Stimulated activated CD4-positive, alpha-beta T cell treated with anti-CD3 and anti-CD28 coated beads, Interleukin-1b, Interleukin-23, amount 100 ng/mL, for 48 hours (primary cell): ENCODE measurements at regions not wholly inside any gene's neighbourhood (a gene's known extent, or its start where the extent isn't known, plus 50 kb on each side); places are given as distances from the start of the nearest gene placed in this dataset.

Source experiments
- DNase-seq: peaks from one replicate; pipeline ENCODE4 v3.0.0-alpha.2; 2020

DNA sequence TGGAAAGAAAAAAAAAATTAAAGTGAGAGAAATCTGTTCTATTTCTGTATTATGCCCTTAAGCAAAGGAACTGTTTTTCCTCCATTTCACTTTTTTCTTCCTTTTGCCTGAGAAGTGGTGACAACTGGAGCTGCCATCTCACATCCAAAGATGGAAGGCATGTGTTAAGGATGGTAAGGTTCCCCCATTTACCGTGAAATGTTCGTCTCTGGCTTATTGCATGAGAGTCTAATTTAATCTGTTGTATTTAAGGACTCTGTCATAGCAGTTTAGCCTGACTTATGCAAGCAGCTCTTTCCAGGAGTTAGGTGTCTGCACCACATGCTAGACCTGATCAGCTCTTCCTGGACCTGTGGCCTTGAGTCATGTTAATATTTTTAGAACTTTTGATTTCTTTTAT, 389.5 kb upstream of the MAP3K7 start:
- no peak for DNase-seq

DNA sequence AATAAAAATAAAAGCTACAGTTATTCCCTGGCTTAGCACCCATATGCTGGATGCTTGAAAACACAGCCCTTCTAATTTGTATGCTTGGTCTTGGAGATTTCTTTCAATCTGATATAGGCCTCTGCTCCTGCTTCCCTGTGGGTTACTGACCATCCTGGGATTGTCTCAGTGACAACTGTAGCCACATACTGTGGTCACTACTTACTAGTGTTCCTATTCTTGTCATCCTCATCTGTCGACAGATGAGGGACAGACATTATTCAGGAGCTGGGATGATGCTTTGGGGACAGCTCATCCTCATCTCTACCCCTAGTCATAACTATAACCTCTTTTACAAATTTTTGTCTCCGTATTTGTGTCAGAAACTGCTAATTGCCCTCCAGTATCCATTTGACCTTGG, 388.9 kb upstream of the MAP3K7 start:
- DNase-seq = no peak

DNA sequence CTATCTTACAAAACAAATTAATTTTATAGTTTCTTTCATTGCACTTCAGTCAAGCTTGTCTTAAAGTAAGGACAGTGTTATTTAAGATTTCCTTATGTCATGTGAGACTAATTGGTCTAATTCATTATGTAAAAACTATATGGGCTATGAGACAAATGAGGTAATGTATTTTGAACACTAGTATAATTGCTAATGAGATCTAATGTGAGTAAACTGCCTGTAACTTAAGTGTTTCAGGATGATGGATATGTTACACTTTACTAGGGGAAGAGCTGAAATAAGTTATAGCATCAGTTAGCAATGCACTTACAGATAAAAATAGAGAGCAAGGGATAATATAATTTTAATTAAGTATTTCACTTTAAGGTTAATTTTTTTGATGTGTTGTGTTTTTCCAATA, 386.3 kb upstream of the MAP3K7 start:
- DNase-seq = no peak

DNA sequence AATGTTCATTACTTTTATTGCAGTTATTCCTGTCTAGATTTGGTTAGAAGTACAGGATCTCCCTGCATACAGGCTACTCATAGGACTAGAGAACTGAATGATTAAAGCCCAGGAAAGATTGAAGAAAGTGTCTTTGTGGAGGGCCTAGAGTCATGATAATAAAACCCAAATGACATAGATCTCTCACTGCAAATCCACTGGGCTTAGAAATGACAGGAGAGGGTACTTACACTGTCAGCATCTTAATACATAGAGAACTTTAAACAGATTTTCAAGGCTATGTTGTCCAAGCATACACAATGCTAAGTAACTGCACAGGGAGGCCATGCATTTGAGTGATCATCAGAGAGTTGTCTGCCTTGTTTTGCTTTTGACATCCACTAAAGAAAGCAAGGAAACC, 383.8 kb upstream of the MAP3K7 start:
- DNase-seq = no peak

DNA sequence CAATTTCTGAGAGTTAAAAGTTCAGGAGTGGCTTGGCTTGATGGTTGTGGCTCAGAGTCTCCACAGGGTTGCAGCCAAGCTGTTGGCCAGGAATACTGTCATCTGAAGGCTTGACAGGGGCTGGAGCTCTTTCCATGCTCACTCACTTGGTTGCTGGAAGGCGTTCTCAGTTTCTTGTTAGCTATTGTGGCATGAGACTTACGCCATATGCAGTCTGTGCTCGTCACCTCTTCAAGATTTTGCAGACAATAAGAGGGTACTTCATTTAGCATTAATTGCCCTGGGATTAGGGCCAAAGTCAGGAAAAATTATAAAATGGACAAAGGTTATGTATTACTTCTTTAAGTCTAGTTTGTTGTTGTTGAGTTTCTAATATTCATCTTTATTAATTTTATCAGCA, 380.6 kb upstream of the MAP3K7 start:
- DNase-seq = no peak

DNA sequence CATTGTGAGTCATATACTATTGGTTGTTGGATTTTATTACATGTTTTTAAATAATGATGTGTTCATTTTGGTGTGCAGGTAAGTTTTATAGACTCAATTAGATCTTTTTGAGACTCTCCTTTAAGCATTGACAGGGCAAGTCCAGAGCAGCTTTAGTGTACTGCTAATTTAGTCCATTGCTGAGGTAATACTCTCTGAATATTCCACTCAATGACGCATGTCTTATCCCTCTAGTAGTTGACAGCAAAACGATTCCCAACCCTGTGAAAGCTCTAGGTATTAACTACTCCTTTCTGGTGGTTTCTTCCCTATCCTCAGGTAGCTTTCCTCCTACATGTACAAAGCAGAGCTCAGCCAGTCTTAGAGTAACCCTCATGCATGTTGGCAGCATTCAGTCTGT, 373.5 kb upstream of the MAP3K7 start:
- DNase-seq = no peak

DNA sequence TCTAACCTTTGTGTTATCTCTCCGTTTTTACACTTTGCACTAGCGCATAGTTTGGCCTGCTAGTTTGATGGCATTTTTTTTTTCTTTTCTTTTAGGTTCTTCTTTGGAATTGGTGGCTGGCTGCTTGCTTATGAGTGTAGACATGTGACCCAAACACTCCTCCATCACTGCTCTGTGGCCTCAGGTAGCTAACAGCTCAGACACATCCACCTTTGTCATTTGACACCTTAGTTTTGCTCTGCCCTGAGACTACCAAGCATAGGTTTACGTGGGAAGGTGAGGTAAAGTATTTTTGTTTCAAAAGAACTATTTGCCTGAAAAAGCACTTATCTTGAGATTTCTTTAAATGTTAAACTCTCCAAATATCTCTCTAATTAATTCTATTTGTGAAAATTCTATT, 368.4 kb upstream of the MAP3K7 start:
- DNase-seq = no peak

DNA sequence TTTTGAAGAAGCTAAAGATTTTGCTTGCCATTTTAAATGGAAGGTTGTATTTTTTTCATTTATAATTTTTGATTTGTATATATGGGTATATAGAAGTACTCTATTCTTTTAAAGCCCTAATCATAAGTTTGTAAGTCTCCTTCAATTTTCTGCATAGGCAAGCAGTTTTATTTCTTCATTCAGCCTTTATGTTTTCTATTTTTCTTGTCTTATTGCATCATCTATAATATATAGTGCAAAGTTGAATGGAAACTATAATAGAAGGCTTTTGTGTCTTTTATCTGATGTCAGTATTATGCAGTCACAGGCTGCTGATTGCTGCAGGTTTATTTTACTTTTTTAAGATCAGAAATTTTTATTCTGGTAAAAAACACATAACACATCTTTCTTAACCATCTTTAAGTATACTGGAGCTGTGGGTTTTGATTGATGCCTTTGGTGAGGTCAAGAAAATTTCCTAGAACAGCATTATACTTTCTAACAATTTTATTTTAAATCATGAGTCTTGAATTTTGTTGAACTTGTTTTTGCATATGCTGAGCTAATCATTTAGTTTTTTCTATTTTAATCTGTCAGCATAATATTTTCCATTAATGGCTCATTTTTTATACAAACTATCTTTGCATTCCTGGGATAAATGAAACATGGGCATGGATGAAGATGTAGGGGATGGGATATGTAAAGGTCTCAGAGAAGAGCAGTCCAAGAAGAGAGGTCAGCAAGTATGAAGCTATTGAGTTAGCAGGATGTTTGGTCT, 366.7 kb upstream of the MAP3K7 start:
- DNase-seq = no peak

DNA sequence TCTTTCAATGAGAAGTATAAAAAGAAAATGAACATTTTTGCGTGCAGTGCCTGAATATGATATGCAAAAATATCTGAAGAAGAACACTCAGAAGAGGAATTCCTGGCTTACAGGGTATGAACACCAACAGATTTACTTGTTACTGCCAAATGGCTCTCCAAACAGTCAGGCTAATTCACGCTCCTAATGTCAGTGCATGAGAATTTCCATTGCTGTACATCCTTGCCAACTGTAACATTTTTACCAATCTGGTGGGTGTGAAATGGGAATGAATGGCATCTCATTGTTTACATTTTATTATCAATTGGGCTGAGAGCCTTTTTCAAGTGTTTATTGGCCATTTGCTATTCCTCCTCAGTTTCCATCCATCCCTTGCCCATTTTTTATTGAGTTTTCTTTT, 365.3 kb upstream of the MAP3K7 start:
- DNase-seq = no peak

DNA sequence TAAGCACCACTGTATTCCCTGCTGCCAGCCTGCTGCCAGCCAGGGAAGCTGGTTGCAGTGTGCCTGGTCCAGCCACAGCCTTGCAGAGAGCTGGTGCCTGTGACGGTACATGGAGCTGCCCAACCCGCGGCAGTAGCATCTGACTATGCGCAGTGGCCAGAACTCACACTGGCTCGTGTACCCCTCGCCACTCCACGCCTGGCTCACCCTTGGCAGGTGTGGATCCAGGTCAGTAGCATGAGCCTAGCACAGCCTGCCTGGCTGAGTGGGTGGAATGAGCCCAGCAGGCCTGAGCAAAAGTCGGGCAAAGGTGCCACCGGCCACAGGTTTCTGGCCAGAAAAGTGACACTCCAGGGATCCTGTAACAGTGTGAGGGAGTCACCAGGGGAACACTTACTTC, 361.7 kb upstream of the MAP3K7 start:
- no peak for DNase-seq

DNA sequence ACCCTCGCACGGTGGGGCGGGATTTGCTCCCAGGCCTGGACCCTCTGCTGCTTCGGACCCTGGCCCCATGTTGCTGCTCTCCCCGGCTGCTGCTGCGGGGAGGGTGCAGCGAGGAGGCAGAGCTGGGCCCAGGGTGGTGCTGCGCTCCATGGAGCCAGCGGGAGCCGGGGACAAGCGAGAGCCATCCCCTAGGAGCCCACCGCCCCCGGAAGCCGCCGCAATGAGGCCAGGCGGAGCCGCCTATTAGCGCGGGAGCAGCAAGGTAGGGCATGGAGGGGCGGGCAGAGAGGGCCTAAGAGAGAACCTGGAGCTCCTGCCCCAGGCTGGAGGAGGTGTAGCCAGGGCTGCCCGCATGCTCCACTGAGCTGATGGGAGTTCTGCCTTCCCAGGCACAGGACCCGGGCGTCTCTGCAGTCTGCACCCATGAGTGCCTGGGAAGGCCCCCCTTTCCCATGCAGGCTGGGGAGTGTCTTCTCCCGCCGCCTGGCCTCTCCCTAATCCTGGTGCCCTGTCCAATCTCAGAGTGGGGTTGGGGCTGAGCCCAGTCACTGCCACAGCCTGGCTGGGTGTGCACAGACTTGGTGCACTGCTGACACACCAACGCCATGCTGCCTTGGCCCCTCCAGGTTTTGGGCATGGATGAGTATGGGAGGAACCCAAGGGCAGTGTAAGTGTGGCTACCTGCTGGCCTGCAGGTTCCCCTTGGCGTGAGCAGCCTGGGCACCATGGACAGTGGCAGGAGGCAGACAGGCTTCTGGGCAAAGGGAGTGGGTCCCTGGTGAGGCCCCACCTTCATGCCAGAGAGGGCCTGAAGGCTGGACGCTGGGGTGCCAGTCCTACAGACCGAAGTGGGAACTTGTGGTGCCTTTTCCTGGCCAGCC, 360.6 kb upstream of the MAP3K7 start:
- DNase-seq = no peak

DNA sequence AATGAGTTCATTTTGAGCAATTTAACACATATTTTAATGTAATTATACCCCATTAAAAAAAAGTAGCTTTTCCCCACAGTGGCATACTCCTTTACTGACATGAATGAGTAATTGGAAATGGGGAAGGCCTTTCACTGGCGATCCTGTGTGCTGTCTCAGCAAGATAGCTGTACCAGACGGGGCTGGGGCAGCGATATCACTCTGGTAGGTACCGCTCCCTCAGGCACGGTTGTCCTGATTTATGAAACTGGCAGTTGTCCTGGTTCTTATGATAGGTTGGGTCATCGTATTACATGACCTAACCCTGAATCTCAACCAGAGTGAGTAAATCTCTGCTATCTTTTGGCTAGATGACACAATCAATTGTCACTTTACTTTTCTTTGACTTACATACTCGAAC, 355.0 kb upstream of the MAP3K7 start:
- DNase-seq = no peak

DNA sequence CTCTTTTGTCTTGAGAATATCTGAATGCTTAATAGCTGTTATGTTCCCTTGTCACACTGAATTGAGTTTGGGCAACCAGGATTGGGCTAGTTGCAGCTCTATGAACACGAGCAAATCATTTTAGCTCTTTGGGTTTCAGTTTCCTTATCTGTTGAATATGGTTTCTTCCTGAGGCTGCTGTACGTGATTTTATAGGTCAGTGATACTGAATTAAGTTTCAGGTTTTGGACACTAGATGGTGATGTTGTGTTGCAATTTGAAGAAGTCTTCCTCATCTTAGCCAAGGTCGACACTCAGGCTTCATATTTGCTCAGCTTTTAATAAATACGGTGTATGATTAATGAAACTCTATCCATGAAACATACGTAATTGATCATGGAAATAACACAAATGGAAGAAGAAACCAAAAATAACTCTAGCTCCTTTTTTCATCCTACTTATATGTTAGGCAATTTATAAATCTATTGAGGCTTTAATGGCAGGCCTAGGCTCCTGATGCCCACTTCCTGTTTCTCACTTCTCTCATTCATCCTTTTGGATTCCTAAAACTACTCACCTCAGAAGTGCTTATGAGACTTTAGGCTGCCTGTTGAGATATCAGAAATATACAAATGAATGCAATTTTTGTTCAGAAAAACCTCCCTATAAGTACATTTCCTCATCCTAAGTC, 354.1 kb upstream of the MAP3K7 start:
- no peak for DNase-seq

DNA sequence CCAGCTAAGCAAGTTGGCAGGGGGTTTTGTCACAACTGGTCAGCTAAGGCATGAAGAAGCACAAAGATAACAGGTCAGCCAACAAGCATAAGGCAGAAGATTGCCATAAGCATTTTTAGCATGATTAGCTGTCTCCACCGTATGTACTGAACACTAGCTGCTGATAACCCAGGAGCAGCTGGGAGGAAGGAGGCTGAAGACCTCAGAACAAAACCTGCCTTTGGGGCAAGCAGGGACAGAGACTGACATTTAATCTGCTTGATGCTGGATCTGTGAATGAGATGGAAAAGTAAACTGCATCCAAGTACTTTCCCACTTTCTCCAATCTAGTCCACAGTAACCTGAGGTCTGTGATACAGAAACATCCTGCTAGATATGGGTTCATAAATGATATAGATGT, 353.0 kb upstream of the MAP3K7 start:
- DNase-seq = no peak

DNA sequence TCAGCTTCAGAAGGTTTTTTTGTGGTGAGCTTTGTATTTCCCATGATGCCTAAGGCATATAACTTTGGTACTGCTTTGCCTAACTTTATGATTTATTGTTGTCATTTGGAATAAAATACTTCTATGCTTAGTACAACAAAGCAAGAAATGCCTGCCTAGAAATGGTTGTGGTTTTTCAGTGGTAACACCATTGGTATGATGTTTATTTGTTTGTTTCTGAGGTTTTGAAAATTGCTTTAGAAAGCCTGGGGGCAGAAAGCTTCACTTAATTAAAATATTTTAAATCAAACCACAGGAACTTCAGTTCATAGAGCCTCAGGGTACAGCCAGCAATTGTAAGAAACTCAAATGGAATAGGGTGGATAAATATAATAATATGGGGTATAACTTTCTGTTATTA, 351.2 kb upstream of the MAP3K7 start:
- no peak for DNase-seq

DNA sequence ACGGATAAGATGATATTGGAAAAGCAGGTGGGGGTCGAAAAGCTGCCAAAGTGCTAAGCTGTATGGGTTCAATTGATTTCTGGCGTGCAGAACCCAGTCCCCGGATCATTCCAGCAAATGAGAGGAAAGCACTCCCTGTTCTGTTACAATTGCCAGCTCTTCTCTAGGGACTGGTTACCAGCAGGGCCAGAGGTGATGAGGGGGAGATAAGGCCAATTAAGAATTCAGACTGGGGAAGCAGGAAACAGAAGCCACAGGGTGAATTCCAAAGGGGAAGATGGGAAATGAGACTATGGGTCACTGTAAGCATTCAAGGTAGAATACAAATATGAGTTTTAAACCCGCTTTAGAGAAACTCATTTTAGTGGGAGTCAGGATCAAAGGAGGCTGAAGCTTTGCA, 349.4 kb upstream of the MAP3K7 start:
- DNase-seq = no peak

DNA sequence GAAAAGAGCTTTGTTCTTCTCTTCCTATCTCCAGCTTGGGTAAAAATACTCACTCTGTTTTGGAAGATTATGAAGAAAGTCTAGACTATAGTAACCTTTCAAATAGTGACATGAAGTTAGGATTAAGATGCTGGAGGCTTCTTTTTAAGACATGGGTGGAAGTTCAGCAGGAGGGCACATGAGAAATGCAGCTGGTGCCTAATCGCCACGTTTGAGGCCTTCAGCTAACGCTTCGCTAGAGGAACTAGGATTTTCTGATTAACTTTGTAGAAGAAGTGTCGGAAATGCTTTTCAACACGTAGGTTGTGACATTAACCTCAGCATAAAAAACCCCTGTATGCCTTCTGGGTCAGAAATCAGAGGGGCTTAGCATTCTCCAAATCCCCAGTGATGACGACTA, 348.1 kb upstream of the MAP3K7 start:
- DNase-seq = no peak

DNA sequence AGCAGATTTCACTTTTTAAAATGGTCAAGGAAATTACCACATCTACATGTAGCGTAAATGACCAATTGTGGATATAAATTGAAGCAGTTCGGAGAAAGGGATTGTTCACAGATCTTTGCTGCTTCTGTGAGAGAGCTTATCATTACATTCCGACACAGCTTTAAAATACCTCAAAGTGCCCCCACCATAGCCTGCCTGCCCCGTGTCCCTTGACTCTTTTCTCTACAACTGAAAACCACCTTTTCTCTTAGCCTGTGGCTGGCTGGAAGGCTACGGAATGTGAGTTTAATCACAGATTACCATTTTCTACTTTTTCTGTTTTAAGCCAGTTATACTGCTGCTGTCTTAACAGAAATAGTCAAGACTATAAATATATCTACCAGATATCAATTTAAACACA, 347.2 kb upstream of the MAP3K7 start:
- no peak for DNase-seq

DNA sequence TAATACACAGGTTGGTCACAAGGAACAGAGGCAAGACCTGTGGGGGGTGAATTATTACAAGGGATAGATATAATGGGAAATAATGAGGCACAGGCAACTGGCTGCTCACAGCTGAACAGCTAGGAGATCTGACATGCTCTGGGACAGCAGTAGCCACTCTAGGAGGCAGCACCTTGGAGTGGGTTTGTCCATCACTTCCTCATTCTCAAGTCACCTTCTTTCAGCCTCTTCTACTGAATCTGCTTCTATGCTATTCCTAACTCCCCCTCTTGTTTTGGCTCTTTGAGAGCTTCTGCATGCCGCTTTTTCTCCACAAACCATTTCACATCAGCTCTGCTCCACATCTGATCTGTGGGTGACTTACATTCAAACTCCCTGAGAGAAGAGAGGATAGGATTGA, 345.5 kb upstream of the MAP3K7 start:
- no peak for DNase-seq

DNA sequence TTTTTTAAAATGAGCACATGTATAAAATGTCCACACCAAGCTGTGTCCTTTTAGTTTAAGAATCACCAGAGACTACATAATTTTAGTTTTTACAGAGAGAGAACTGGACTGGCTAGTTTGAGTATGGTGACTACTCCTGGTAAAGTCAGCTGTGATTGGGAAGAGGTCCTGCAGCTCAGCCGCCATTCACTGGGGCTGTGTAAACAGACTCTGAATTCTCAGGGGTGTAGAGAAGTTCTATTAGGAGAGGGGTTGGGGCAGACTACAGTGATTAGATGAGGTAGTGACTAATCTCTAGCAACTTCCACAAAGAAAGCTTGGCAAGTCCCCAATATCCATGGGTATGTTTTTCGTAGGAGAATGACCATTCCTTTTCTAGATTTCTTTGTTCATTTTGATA, 341.2 kb upstream of the MAP3K7 start:
- DNase-seq = no peak

DNA sequence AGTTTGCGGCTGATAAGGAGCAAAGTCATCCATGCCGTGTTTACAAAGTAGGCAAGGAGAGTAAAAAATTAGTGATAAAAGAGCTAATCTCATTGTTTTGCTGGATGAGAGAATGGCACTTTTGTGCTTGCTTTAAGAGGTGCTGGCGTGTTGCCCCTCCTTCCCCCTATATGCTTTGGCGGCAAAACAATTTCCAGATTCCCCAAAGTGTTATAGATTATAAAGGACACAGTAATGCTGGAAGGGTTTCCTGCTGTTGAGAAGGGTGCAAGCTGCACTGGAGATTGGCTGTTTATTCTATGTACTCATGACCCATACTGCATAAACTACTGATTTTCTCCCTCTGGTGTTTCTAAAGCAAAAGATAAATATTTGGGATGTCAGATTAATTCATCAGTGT, 338.9 kb upstream of the MAP3K7 start:
- no peak for DNase-seq

DNA sequence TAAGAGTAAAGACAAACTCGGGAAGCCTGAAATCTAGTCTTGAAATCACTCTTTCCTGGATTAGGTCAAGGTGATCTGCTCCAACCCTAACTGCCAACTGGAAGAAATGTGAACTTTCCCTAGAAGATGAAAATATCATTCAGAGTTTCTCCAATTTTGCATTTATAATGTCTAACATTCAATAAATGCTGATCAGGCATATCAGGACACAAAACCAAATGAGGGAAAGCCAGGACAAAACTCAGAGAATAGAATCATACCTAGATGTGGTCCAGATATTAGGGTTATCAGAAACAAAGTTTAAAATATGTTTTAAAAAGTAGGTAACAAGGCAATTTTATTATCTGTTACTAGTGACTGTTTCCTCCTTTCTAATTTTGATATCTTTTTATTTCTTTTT, 335.5 kb upstream of the MAP3K7 start:
- no peak for DNase-seq

DNA sequence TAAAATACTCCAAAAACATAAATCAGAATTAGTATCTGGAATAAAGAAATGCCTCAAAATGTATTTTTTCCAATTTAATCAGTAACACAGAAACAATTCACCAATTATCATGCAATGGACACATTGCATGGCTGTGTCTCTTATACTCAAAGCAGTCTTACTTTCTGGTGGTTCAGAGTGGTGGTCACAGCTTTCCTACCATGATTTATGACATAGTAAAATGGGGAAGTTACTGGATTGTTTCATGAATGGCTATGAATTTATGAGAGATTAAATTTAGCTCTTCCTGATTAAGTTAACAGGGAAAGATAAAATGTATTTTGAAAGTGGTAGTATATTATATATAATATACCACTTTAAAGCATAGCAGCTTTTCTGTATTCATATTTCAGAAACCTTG, 331.5 kb upstream of the MAP3K7 start:
- DNase-seq = no peak

DNA sequence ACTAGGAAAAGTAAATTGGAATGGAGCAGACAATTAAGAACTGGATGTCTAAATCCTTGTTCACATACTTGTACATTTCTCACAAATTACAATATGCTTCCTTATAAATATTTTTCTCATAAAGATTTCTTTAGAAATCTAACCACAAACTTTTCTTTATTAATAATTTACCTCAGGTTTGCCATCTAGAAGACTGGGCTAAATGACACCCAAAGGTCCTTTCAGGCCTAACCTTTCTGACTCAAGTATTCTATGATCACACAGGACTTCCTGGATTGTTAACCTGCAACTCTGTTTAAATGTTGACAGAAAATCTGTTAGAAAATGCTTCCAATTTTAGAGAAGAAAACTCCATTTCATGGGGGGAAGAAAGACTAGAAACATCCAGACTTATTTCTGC, 330.5 kb upstream of the MAP3K7 start:
- no peak for DNase-seq
